Peyer's patch (tissue), 4 donors: ENCODE measurements at regions not wholly inside any gene's neighbourhood (a gene's known extent, or its start where the extent isn't known, plus 50 kb on each side); places are given as distances from the start of the nearest gene placed in this dataset.

Experiments used
- CTCF ChIP-seq, 6 experiments: fragments of 450-650 bp in 4 of 6; fragments of 200-600 bp in 2 of 6; sonication (generic) in 1 of 6; IDR thresholded peaks; one replicate each; pipeline ENCODE4 v1.5.1; 2017 to 2019; ENCODE audit warnings: antibody characterized with exemption in 6 of 6, mild to moderate bottlenecking in 3 of 6, moderate library complexity in 1 of 6
- POLR2A ChIP-seq, 2 donors: fragments of 450-650 bp; IDR thresholded peaks; one replicate each; pipeline ENCODE4 v1.5.1; 2017; ENCODE audit warnings: antibody characterized with exemption in 2 of 2, mild to moderate bottlenecking in 2 of 2, moderate library complexity in 2 of 2

GRCh38 chr14:83975841-83976770, 1553.8 kb upstream of the FLRT2 start:
- TF ChIP-seq CTCF (IDR thresholded peaks at IDR 0.05): no peak
- no peak for TF ChIP-seq POLR2A (IDR thresholded peaks at IDR 0.05)
